ENCODE measurements at regions not wholly inside any gene's neighbourhood (a gene's known extent, or its start where the extent isn't known, plus 50 kb on each side); places are given as distances from the start of the nearest gene placed in this dataset.

- no peak for DNase-seq (ENCODE audit: low read depth in 2 of 2)
- Histone ChIP-seq H3K9me3 (ENCODE audit: control insufficient read depth, insufficient read depth, low read depth, low read length) (no peaks in the 10 kb centered on the region), H3K9ac (ENCODE audit: insufficient read depth, low read length) (no peak overlapping the region), H3K27me3 (ENCODE audit: control insufficient read depth, insufficient read depth, low read length) (peaks cover 3% of the 10 kb centered on the region), H3K27ac (ENCODE audit: insufficient read depth, low read length) (no peak overlapping the region), H3K4me3 (replicated peaks in 1 of 4; ENCODE audit: control extremely low read depth in 1 of 4, insufficient read depth in 1 of 4, low read depth in 3 of 4, low read length in 4 of 4) (no peak overlapping the region), H3K36me3 (ENCODE audit: control insufficient read depth, insufficient read depth, low read length) (no peaks in the 10 kb centered on the region), H2AFZ (ENCODE audit: low read length) (no peak overlapping the region), H3K79me2 (ENCODE audit: control insufficient read depth, insufficient read depth, low read length) (no peaks in the 10 kb centered on the region), H4K20me1 (ENCODE audit: control insufficient read depth, extremely low read depth, insufficient read depth, low read length) (no peaks in the 10 kb centered on the region), H3K4me2 (ENCODE audit: extremely low read depth, insufficient read depth, low read length) (no peak overlapping the region), H3K4me1 (ENCODE audit: control insufficient read depth, extremely low read depth, insufficient read depth, low read length) (no peaks in the 10 kb centered on the region)
- TF ChIP-seq CTCF (conservative IDR thresholded peaks at IDR 0.05 in 1 of 2, IDR thresholded peaks at IDR 0.05 in 1 of 2; ENCODE audit: low read depth in 1 of 2, low read length in 2 of 2) (no peak), EZH2 (IDR thresholded peaks at IDR 0.05; ENCODE audit: low read length, missing control alignments) (no peak)
These were observed 57.7 kb upstream of the ACSF3 start for GRCh38 chr16:89035669-89036570.

GRCh38 chr16:89036776-89037175, 56.9 kb upstream of the ACSF3 start:
- TF ChIP-seq EZH2 (IDR thresholded peaks at IDR 0.05; ENCODE audit: low read length, missing control alignments) = no peak
- no peak for TF ChIP-seq CTCF (conservative IDR thresholded peaks at IDR 0.05 in 1 of 2, IDR thresholded peaks at IDR 0.05 in 1 of 2; ENCODE audit: low read depth in 1 of 2, low read length in 2 of 2)
- Histone ChIP-seq H3K9me3 (ENCODE audit: control insufficient read depth, insufficient read depth, low read depth, low read length) (no peaks in the 10 kb centered on the region), H4K20me1 (ENCODE audit: control insufficient read depth, extremely low read depth, insufficient read depth, low read length) (no peaks in the 10 kb centered on the region), H2AFZ (ENCODE audit: low read length) (no peak overlapping the region), H3K79me2 (ENCODE audit: control insufficient read depth, insufficient read depth, low read length) (no peaks in the 10 kb centered on the region), H3K9ac (ENCODE audit: insufficient read depth, low read length) (no peak overlapping the region), H3K4me3 (replicated peaks in 1 of 4; ENCODE audit: control extremely low read depth in 1 of 4, insufficient read depth in 1 of 4, low read depth in 3 of 4, low read length in 4 of 4) (no peak overlapping the region), H3K4me1 (ENCODE audit: control insufficient read depth, extremely low read depth, insufficient read depth, low read length) (no peaks in the 10 kb centered on the region), H3K4me2 (ENCODE audit: extremely low read depth, insufficient read depth, low read length) (no peak overlapping the region), H3K27ac (ENCODE audit: insufficient read depth, low read length) (no peak overlapping the region), H3K36me3 (ENCODE audit: control insufficient read depth, insufficient read depth, low read length) (no peaks in the 10 kb centered on the region), H3K27me3 (ENCODE audit: control insufficient read depth, insufficient read depth, low read length) (peaks cover 3% of the 10 kb centered on the region)
- no peak for DNase-seq (ENCODE audit: low read depth in 2 of 2)

GRCh38 chr16:89037261-89038152, 56.1 kb upstream of the ACSF3 start:
- no peak overlapping the region for H3K4me3 ChIP-seq (replicated peaks in 1 of 4; ENCODE audit: control extremely low read depth in 1 of 4, insufficient read depth in 1 of 4, low read depth in 3 of 4, low read length in 4 of 4)
- H3K27me3 ChIP-seq (ENCODE audit: control insufficient read depth, insufficient read depth, low read length) = no peaks in the 10 kb centered on the region
- no peaks in the 10 kb centered on the region for H3K4me1 ChIP-seq (ENCODE audit: control insufficient read depth, extremely low read depth, insufficient read depth, low read length)
- H4K20me1 ChIP-seq (ENCODE audit: control insufficient read depth, extremely low read depth, insufficient read depth, low read length) = no peaks in the 10 kb centered on the region
- H3K79me2 ChIP-seq (ENCODE audit: control insufficient read depth, insufficient read depth, low read length) = no peaks in the 10 kb centered on the region
- no peaks in the 10 kb centered on the region for H3K36me3 ChIP-seq (ENCODE audit: control insufficient read depth, insufficient read depth, low read length)
- TF ChIP-seq CTCF (conservative IDR thresholded peaks at IDR 0.05 in 1 of 2, IDR thresholded peaks at IDR 0.05 in 1 of 2; ENCODE audit: low read depth in 1 of 2, low read length in 2 of 2) = no peak
- H3K4me2 ChIP-seq (ENCODE audit: extremely low read depth, insufficient read depth, low read length) = no peak overlapping the region
- H3K9me3 ChIP-seq (ENCODE audit: control insufficient read depth, insufficient read depth, low read depth, low read length) = no peaks in the 10 kb centered on the region
- H2AFZ ChIP-seq (ENCODE audit: low read length) = no peak overlapping the region
- no peak overlapping the region for H3K27ac ChIP-seq (ENCODE audit: insufficient read depth, low read length)
- peak; percentile 17 to 20 for DNase-seq (ENCODE audit: low read depth in 2 of 2)
- no peak overlapping the region for H3K9ac ChIP-seq (ENCODE audit: insufficient read depth, low read length)

All from fibroblast of lung (primary cell).